ENCODE measurements at regions not wholly inside any gene's neighbourhood (a gene's known extent, or its start where the extent isn't known, plus 50 kb on each side); places are given as distances from the start of the nearest gene placed in this dataset.

- TF ChIP-seq POLR2AphosphoS5 (IDR thresholded peaks at IDR 0.05; ENCODE audit: low read depth, low read length): no peak
- TF ChIP-seq POLR2A (IDR thresholded peaks at IDR 0.05; ENCODE audit: low read depth, low read length): no peak
These were observed 137.1 kb upstream of the SFSWAP start for GRCh38 chr12:131573631-131574394.

All from GM12892 (cell line).